T-cell (primary cell): ENCODE measurements at regions not wholly inside any gene's neighbourhood (a gene's known extent, or its start where the extent isn't known, plus 50 kb on each side); places are given as distances from the start of the nearest gene placed in this dataset.
"Not testable (repeated sequence)": the region's sequence is repeated elsewhere in the genome, so short reads cannot be mapped to it uniquely, and the experiment has no call there.

Experiments used
- ATAC-seq, 4 experiments: fragments of 200-7000 bp in 3 of 4; fragments of 150-1000 bp in 1 of 4; cut with Tn5 transposase; replicated peaks in 1 of 4; 1 replicate in 3 of 4; 2 replicates in 1 of 4; pipeline ENCODE4 v1.10.0; 2021; ENCODE audit warnings: moderate library complexity in 3 of 4, mild to moderate bottlenecking in 2 of 4, moderate number of reproducible peaks in 1 of 4
- CTCF ChIA-PET, 2 donors: fragments of 300-600 bp; sonication (Branson Sonifier 250); formaldehyde crosslinking; loops; one replicate each; lab custom pipeline; 2022; ENCODE audit warnings: antibody characterized with exemption in 2 of 2; lab: Charles Lee
- POLR2A ChIA-PET, 2 donors: fragments of 300-600 bp; sonication (Branson Sonifier 250); formaldehyde crosslinking; loops; one replicate each; lab custom pipeline; 2022; ENCODE audit warnings: antibody characterized with exemption in 2 of 2; lab: Charles Lee
- DNase-seq, 35 experiments: peaks; one replicate each; pipeline versions ENCODE4 v3.0.0 to v3.0.0-alpha.2; 2013 to 2023
- H3K27ac ChIP-seq: one replicate; pipeline ENCODE4 v1.5.1; 2013; ENCODE audit warnings: low read length
- H3K27me3 ChIP-seq, 2 experiments: replicated peaks in 1 of 2; 1 replicate in 1 of 2; 2 replicates in 1 of 2; pipeline versions ENCODE4 v1.6.1 to v1.7.0; 2013; ENCODE audit warnings: low read length in 1 of 2, mixed read lengths in 1 of 2; ENCODE audit not compliant: control insufficient read depth in 2 of 2, insufficient read depth in 2 of 2; ENCODE audit errors: extremely low read depth in 1 of 2
- H3K36me3 ChIP-seq, 2 donors: 1 replicate in 1 of 2; 2 replicates in 1 of 2; pipeline versions ENCODE4 v1.6.1 to v1.7.0; 2013; ENCODE audit warnings: low read length in 1 of 2; ENCODE audit not compliant: control insufficient read depth in 2 of 2, insufficient read depth in 1 of 2; ENCODE audit errors: extremely low read depth in 1 of 2
- H3K4me1 ChIP-seq, 2 experiments: 1 replicate in 1 of 2; 2 replicates in 1 of 2; pipeline versions ENCODE4 v1.6.1 to v1.7.0; 2013; ENCODE audit warnings: low read length in 2 of 2, mixed read lengths in 1 of 2; ENCODE audit not compliant: insufficient read depth in 2 of 2, control insufficient read depth in 1 of 2; ENCODE audit errors: extremely low read depth in 1 of 2
- H3K4me3 ChIP-seq, 2 donors: 1 replicate in 1 of 2; 2 replicates in 1 of 2; pipeline versions ENCODE4 v1.5.1 to v1.7.0; 2013; ENCODE audit warnings: mild to moderate bottlenecking in 2 of 2, low read length in 1 of 2, moderate library complexity in 1 of 2; ENCODE audit not compliant: control insufficient read depth in 1 of 2; ENCODE audit errors: extremely low read depth in 1 of 2
- H3K9me3 ChIP-seq: 2 replicates; pipeline ENCODE4 v1.7.0; 2013
- H3K27ac Mint-ChIP-seq, 2 donors: one replicate each; pipeline ENCODE4 v1.8.0; 2020 to 2021; ENCODE audit warnings: mild to moderate bottlenecking in 2 of 2, mixed read lengths in 2 of 2
- H3K27me3 Mint-ChIP-seq, 2 donors: one replicate each; pipeline ENCODE4 v1.8.0; 2021 to 2022; ENCODE audit warnings: mixed read lengths in 2 of 2
- H3K36me3 Mint-ChIP-seq: one replicate; pipeline ENCODE4 v1.8.0; 2021; ENCODE audit warnings: mixed read lengths
- H3K4me1 Mint-ChIP-seq, 3 donors: one replicate each; pipeline ENCODE4 v1.8.0; 2020 to 2022; ENCODE audit warnings: mixed read lengths in 3 of 3, mild to moderate bottlenecking in 1 of 3
- H3K4me3 Mint-ChIP-seq, 3 donors: one replicate each; pipeline ENCODE4 v1.8.0; 2020 to 2022; ENCODE audit warnings: mild to moderate bottlenecking in 3 of 3, mixed read lengths in 3 of 3, moderate library complexity in 3 of 3
- H3K9me3 Mint-ChIP-seq, 3 donors: one replicate each; pipeline ENCODE4 v1.8.0; 2020 to 2022; ENCODE audit warnings: mixed read lengths in 3 of 3
- WGBS: methylation state at CpG from one replicate; pipeline ENCODE4 v1.1.5; 2013; ENCODE audit warnings: missing lambda C conversion rate; ENCODE audit not compliant: insufficient coverage; 5-methylcytosine and 5-hydroxymethylcytosine counted together

DNA sequence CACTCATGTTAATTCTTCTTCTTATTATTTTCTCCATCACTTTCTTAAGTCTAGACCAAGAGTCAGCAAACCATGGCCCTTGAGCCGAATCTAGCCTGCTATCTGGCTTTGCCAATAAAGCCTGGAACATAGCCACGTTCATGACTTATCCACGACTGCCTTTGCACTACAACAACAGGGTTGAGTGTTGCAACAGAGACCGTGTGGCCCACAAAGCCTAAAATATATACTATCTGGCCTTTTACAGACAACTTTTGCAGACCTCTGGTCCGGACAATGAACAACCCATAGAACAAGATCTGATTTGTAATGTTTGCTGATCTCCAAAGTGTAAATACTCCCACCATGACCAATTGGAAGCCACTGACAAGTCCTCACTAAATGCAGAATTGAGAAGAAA, 140.5 kb upstream of the CDYL start:
- CTCF ChIA-PET: no interaction called here
- H3K36me3 Mint-ChIP-seq: no peaks in the 10 kb centered on the region
- WGBS: 80% methylated on average over 4 of the region's 5 CpGs

GRCh38 chr6:4632421-4632820, 143.8 kb upstream of the CDYL start:
- no peak overlapping the region for H3K4me3 ChIP-seq
- no peak overlapping the region for H3K27ac Mint-ChIP-seq
- H3K27ac ChIP-seq: no peak overlapping the region
- peaks cover 0 to 2% of the 10 kb centered on the region in 2 experiments for H3K27me3 ChIP-seq
- H3K27me3 Mint-ChIP-seq: no peaks in the 10 kb centered on the region
- no peaks in the 10 kb centered on the region for H3K4me1 ChIP-seq
- no peaks in the 10 kb centered on the region for H3K4me1 Mint-ChIP-seq
- H3K9me3 ChIP-seq: peaks cover 2% of the 10 kb centered on the region
- POLR2A ChIA-PET: no interaction called here
- CTCF ChIA-PET: no interaction called here
- no CpG with 5 or more reads among the region's 2 CpGs for WGBS
- no peak overlapping the region for H3K4me3 Mint-ChIP-seq
- peaks cover 0 to 20% (median 19%) of the 10 kb centered on the region in 3 donors for H3K9me3 Mint-ChIP-seq
- ATAC-seq (no peak), DNase-seq (no peak)
- no peaks in the 10 kb centered on the region for H3K36me3 ChIP-seq
- H3K36me3 Mint-ChIP-seq: no peaks in the 10 kb centered on the region

More for the DNA sequence above, 140.5 kb upstream of the CDYL start:
- no peaks in the 10 kb centered on the region for H3K4me1 ChIP-seq
- no peaks in the 10 kb centered on the region for H3K36me3 ChIP-seq
- POLR2A ChIA-PET: no interaction called here
- H3K9me3 ChIP-seq: no peaks in the 10 kb centered on the region
- Mint-ChIP-seq H3K9me3 (peaks cover 0 to 5% (median 4%) of the 10 kb centered on the region in 3 donors), H3K4me3 (no peak overlapping the region), H3K4me1 (no peaks in the 10 kb centered on the region), H3K27ac (no peak overlapping the region), H3K27me3 (peaks cover 6 to 15% of the 10 kb centered on the region in 2 donors)
- H3K4me3 ChIP-seq: no peak overlapping the region
- DNase-seq: no peak
- no peak for ATAC-seq
- H3K27ac ChIP-seq: no peak overlapping the region
- H3K27me3 ChIP-seq: peaks cover 0 to 2% of the 10 kb centered on the region in 2 experiments

- H3K36me3 Mint-ChIP-seq, H3K36me3 ChIP-seq, H3K9me3 ChIP-seq, ATAC-seq, H3K4me3 Mint-ChIP-seq, H3K4me3 ChIP-seq, H3K27me3 Mint-ChIP-seq, H3K4me1 ChIP-seq, H3K27me3 ChIP-seq, H3K4me1 Mint-ChIP-seq, CTCF ChIA-PET, DNase-seq, H3K27ac ChIP-seq, POLR2A ChIA-PET, H3K27ac Mint-ChIP-seq: not testable (repeated sequence)
- no CpG with 5 or more reads among the region's 1 CpG for WGBS
- peaks cover 0 to 20% (median 19%) of the 10 kb centered on the region in 3 donors for H3K9me3 Mint-ChIP-seq
Measured at GRCh38 chr6:4629789-4630188, 146.4 kb upstream of the CDYL start.

DNA sequence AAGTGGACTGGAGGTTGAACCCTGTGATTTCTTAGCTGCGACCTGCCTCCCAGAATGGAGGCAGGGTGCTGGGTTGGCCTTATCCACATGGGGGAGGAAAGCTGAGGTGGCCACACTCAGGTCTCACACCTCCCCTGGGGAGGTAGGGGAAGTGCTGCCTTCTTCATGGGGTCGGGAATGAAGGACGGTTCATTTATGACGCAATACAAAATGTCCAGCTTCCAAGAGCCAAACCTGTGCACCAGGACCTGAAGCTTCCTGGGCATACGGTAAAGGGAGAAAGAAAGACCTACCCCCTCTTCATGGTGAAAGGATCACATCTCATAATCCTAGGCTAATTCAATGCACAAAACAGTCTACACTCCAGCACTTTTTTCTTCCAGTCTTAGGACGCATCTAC, 150.6 kb upstream of the CDYL start:
- Mint-ChIP-seq H3K9me3 (peaks cover 0 to 14% (median 14%) of the 10 kb centered on the region in 3 donors), H3K27ac (no peak overlapping the region), H3K27me3 (no peaks in the 10 kb centered on the region), H3K4me1 (no peaks in the 10 kb centered on the region), H3K4me3 (no peak overlapping the region), H3K36me3 (no peaks in the 10 kb centered on the region)
- ATAC-seq: no peak
- Histone ChIP-seq H3K27ac (no peak overlapping the region), H3K4me3 (no peak overlapping the region), H3K27me3 (peaks cover 0 to 8% of the 10 kb centered on the region in 2 experiments), H3K9me3 (peaks cover 2% of the 10 kb centered on the region), H3K4me1 (no peaks in the 10 kb centered on the region), H3K36me3 (no peaks in the 10 kb centered on the region)
- no peak for DNase-seq
- WGBS: 86% methylated on average over 2 of the region's 6 CpGs
- ChIA-PET POLR2A (no interaction called here), CTCF (no interaction called here)

DNA sequence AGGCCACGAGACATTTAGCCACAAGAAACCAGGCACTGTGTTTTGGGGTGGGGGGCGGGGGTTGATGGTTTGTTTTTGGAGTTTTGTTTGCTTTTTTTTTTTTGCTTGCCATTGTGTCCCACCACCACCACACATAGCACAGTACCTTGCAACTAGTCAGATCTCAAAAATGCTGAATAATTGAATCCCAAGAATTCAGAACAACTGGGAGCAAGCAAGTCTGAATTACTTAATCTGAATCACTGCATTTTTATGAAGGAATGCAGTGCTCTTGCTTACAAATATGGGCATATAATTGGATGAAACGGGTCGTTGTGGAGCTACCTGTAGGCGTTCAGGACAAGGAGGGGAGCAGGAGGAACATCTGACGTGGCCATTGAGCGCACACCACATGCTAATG, 151.5 kb upstream of the CDYL start:
- no peak for ATAC-seq
- Mint-ChIP-seq H3K4me1 (no peaks in the 10 kb centered on the region), H3K27me3 (no peaks in the 10 kb centered on the region), H3K4me3 (no peak overlapping the region), H3K9me3 (peaks cover 0 to 8% (median 8%) of the 10 kb centered on the region in 3 donors), H3K36me3 (no peaks in the 10 kb centered on the region), H3K27ac (no peak overlapping the region)
- DNase-seq: no peak
- Histone ChIP-seq H3K4me3 (no peak overlapping the region), H3K27ac (no peak overlapping the region), H3K27me3 (peaks cover 0 to 8% of the 10 kb centered on the region in 2 experiments), H3K4me1 (no peaks in the 10 kb centered on the region), H3K36me3 (no peaks in the 10 kb centered on the region), H3K9me3 (peaks cover 2% of the 10 kb centered on the region)
- POLR2A ChIA-PET: no interaction called here
- CTCF ChIA-PET: no interaction called here
- WGBS: no CpG with 5 or more reads among the region's 7 CpGs

DNA sequence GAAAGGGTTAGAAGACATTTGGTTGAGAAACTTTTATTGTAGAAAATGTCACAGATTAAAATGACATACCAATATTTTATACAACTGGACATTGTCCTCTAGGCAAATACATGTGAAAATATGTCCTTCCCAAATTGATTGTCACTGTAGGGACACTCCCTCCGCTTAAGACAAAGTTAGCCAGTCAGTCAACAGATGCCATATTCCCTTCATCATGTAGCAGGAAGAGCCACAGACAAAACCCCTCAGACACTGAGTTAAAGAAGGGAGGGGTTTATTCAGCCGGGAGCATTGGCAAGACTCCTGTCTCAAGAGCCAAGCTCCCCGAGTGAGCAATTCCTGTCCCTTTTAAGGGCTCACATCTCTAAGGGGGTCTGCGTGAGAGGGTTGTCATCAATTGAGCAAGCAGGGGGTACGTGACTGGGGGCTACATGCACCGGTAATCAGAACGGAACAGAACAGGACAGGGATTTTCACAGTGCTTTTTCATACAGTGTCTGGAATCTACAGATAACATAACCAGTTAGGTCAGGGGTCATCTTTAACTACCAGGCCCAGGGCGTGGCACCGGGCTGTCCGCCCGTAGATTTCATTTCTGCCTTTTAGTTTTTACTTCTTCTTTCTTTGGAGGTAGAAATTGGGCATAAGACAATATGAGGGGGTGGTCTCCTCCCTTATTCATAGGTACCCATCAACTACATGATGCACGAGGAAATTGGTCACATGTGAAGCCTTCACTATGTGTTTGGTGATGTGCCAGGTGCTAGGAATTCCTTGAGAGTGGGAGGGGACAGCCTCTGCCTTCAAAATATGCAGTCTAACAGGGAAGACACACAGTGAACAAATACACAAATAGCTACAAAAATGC, 155.7 kb upstream of the CDYL start:
- Histone ChIP-seq H3K36me3 (no peaks in the 10 kb centered on the region), H3K4me3 (no peak overlapping the region), H3K27me3 (peaks cover 0 to 11% of the 10 kb centered on the region in 2 experiments), H3K9me3 (no peaks in the 10 kb centered on the region), H3K27ac (no peak overlapping the region), H3K4me1 (no peaks in the 10 kb centered on the region)
- Mint-ChIP-seq H3K27ac (no peak overlapping the region), H3K36me3 (no peaks in the 10 kb centered on the region), H3K9me3 (no peaks in the 10 kb centered on the region), H3K4me3 (no peak overlapping the region), H3K27me3 (peaks cover 5 to 7% of the 10 kb centered on the region in 2 donors), H3K4me1 (no peaks in the 10 kb centered on the region)
- POLR2A ChIA-PET: no interaction called here
- no peak for DNase-seq
- CTCF ChIA-PET: no interaction called here
- 93% methylated on average over 6 of the region's 12 CpGs for whole genome bisulfite sequencing
- no peak for ATAC-seq
